ENCODE measurements at regions not wholly inside any gene's neighbourhood (a gene's known extent, or its start where the extent isn't known, plus 50 kb on each side); places are given as distances from the start of the nearest gene placed in this dataset.

DNA sequence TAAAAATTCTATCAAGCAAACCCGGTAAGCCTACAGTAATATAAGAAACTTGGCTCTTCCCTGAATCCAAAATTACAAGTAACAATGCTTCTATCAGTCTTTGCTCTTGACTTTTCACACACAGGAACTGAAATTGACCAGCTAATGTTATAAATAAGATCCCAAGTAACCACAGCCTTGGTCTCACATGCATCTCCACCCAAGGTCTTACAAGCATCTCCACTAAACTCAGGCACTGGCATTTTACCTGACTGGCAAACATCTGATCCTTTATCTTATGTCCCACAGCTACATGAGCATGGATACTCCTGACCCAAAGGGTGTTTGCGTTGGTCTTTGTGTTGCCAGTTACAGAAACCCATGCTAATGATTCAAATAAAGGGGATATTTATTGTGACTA lies 302.3 kb upstream of the EPHA4 start:
- TF ChIP-seq POLR2A (IDR thresholded peaks at IDR 0.05) = no peak
- no peak for TF ChIP-seq CTCF (IDR thresholded peaks at IDR 0.05)
- H3K4me3 ChIP-seq = no peak overlapping the region
- intact Hi-C loops (cut with DNase I; ENCODE audit: low total_unique reads) = no loop called here
- DNase-seq = no peak
- H3K27me3 ChIP-seq = no peaks in the 10 kb centered on the region
- H3K36me3 ChIP-seq (ENCODE audit: low read depth, missing control alignments) = no peaks in the 10 kb centered on the region
- no peak overlapping the region for H3K27ac ChIP-seq
- no peaks in the 10 kb centered on the region for H3K4me1 ChIP-seq
- H3K9me3 ChIP-seq = no peaks in the 10 kb centered on the region
- 88% methylated on average over 2 of the region's 2 CpGs for WGBS, 2 donors

- DNase-seq = no peak
- Histone ChIP-seq H3K4me1 (no peaks in the 10 kb centered on the region), H3K27me3 (no peaks in the 10 kb centered on the region), H3K36me3 (ENCODE audit: low read depth, missing control alignments) (no peaks in the 10 kb centered on the region), H3K27ac (no peak overlapping the region), H3K4me3 (no peak overlapping the region), H3K9me3 (no peaks in the 10 kb centered on the region)
- 82 to 83% methylated on average over 2 of the region's 2 CpGs for WGBS, 2 donors
- intact Hi-C loops (cut with DNase I; ENCODE audit: low total_unique reads) = no loop called here
- TF ChIP-seq POLR2A (IDR thresholded peaks at IDR 0.05) (no peak), CTCF (IDR thresholded peaks at IDR 0.05) (no peak)
Observed at GRCh38 chr2:221857719-221858118, 285.6 kb upstream of the EPHA4 start.

- Histone ChIP-seq H3K27me3 (no peaks in the 10 kb centered on the region), H3K36me3 (ENCODE audit: low read depth, missing control alignments) (no peaks in the 10 kb centered on the region), H3K4me1 (no peaks in the 10 kb centered on the region), H3K9me3 (no peaks in the 10 kb centered on the region), H3K4me3 (no peak overlapping the region), H3K27ac (no peak overlapping the region)
- intact Hi-C loops (cut with DNase I; ENCODE audit: low total_unique reads) = no loop called here
- 58 to 65% methylated on average over 1 of the region's 1 CpG for WGBS, 2 donors
- DNase-seq = no peak
- TF ChIP-seq POLR2A (IDR thresholded peaks at IDR 0.05) = no peak
- no peak for TF ChIP-seq CTCF (IDR thresholded peaks at IDR 0.05)
Observed at GRCh38 chr2:221853297-221853696, 281.2 kb upstream of the EPHA4 start.

DNA sequence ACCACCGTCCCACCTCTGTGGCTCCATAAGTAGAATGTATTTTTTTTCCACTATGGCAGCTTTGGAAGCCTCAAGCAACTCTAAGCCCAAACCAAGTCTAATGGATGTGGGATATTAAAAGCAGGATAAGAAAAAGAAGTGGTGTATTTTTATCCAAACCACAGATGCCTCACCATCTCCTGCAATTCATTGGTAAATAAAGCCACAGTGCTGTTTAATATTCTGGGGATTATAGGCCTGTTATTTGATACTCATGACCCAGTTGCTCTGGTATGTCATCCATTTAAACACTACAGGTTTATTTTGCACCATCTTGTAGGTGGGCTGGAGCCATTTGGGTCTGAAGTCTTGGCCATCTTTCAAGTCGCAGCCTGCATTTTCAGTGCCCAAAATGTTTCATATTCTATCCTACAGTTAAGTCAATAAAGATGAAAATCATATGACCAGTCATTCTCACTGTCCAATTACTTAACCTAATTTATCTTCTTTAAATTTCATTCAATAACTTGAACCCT lies 279.5 kb upstream of the EPHA4 start:
- H3K27me3 ChIP-seq = no peaks in the 10 kb centered on the region
- H3K9me3 ChIP-seq = no peaks in the 10 kb centered on the region
- intact Hi-C loops (cut with DNase I; ENCODE audit: low total_unique reads) = no loop called here
- no peak overlapping the region for H3K4me3 ChIP-seq
- no peaks in the 10 kb centered on the region for H3K4me1 ChIP-seq
- DNase-seq = no peak
- TF ChIP-seq POLR2A (IDR thresholded peaks at IDR 0.05) (no peak), CTCF (IDR thresholded peaks at IDR 0.05) (no peak)
- no peaks in the 10 kb centered on the region for H3K36me3 ChIP-seq (ENCODE audit: low read depth, missing control alignments)
- no peak overlapping the region for H3K27ac ChIP-seq
- 92 to 96% methylated on average over 2 of the region's 2 CpGs for WGBS, 2 donors

DNA sequence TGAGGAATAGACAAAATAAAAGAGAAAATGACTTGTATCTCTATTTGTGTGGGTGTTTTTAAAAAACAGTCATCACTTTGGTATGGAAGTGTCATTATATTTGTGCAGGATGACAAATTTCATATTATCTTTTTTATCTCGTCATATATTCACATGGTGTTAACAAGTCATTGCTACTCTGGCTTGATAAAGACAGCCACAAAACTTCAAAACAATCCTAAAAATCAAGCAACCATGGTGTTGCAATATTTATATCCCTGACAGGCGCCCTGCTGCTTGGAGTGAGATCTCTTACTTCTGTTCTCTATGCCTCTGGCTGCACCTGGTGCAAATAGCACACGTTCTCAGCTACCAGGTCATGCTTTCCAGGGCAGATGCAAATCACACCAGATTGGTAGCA lies 278.0 kb upstream of the EPHA4 start:
- Histone ChIP-seq H3K27ac (no peak overlapping the region), H3K9me3 (no peaks in the 10 kb centered on the region), H3K36me3 (ENCODE audit: low read depth, missing control alignments) (no peaks in the 10 kb centered on the region), H3K27me3 (no peaks in the 10 kb centered on the region), H3K4me3 (no peak overlapping the region), H3K4me1 (no peaks in the 10 kb centered on the region)
- intact Hi-C loops (cut with DNase I; ENCODE audit: low total_unique reads) = no loop called here
- no peak for TF ChIP-seq CTCF (IDR thresholded peaks at IDR 0.05)
- TF ChIP-seq POLR2A (IDR thresholded peaks at IDR 0.05) = no peak
- WGBS, 2 donors = 76 to 83% methylated on average over 3 of the region's 3 CpGs
- DNase-seq = no peak
